Activated CD4-positive, alpha-beta T cell treated with anti-CD3 and anti-CD28 coated beads for 24 hours (primary cell): ENCODE measurements at regions not wholly inside any gene's neighbourhood (a gene's known extent, or its start where the extent isn't known, plus 50 kb on each side); places are given as distances from the start of the nearest gene placed in this dataset.

Source experiments
- DNase-seq, 2 donors: peaks; one replicate each; pipeline ENCODE4 v3.0.0-alpha.2; 2020; ENCODE audit warnings: low read depth in 2 of 2

DNA sequence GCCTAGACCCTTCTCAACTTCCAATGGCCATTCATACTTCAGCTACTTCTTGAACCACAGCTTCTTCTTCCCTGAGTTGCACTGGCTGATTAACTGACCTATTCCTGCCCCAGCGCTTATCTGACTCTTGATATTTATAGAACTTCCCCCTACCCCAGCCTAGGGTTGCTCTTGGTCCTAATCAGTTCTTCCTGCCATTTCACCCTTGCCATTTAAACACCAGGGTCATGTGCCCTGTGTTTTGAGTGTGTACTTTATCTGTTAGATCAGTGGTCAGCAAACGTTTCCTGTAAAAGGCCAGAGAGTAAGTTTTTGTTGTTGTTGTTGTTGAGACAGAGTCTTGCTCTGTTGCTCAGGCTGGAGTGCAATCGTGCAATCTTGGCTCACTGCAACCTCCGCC, 82.4 kb upstream of the COX10 start:
- DNase-seq: no peak

DNA sequence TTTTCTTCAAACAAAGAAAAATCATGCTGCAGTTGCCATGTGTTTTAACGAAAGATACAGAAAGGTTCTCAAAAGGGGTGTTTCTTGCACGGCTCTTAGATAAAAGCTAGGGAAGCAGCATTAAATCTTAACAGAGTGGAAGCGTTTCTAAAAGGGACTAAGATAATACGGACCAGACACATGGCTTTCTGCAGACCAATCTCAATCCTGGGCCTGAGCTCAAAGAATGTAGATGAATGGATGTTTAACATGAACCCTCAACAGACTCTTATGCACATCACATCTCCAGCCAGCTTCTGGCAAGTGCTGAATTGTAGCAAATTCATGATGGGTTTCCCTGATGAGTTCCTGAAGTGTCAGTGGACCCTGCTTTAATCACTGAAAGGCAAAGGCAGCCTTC, 80.2 kb upstream of the COX10 start:
- DNase-seq: no peak

DNA sequence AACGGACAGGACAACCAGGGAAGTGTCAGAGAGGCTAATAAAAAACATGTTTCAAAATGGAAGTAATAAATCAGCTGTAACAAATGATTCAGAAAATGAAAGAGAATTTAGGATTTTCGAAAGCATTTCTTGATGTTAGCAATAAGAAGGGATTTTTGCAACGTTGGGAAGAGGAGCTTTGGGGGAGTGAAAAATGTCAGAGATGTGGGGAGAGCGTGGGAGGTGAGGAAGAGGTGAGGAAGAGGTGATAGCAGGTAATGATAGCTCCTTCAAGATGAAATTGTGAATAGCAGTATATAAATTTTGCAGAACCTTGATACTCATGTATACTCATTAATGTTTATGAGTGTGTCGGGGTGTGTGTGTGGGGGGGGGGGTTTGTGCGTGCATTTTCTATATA, 76.2 kb upstream of the COX10 start:
- DNase-seq: no peak

DNA sequence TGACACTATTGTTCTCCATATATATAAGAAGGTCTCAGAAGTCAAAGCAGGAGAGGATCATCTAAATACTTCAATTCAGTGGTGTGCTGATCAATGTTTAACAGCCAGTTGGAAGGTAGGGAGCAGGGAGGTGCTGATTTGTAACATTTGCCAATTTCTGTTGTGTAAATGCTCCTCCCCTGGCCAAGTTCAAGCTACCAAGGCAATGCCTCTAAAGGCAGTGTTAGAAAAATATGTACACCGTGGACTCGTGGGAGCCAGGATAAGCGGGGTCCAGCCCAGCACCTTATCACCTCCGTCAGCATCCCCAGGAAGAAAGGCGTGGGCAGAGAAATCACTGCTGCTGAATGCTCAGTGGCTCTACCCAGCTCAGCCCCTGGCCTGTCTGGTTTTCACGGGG, 75.3 kb upstream of the COX10 start:
- no peak for DNase-seq

DNA sequence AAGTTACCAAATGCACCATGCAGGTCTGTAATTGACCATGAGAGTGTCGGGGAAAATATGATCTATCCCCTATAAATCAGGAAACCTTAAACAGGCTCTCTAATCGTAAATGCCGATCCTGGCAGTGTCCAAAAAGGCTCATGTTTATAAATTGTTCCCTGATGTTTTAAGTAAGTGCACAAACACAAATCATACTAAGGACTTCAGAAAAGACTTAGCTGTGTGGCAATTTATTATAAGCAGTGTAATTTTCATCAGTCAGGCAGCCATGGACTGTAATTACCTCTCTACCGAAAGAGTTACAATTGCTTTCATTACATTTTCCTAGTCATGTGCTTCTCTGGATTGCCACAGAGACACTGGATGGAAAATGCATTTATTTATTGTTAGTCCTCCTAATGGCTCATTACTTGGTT, 73.4 kb upstream of the COX10 start:
- no peak for DNase-seq

DNA sequence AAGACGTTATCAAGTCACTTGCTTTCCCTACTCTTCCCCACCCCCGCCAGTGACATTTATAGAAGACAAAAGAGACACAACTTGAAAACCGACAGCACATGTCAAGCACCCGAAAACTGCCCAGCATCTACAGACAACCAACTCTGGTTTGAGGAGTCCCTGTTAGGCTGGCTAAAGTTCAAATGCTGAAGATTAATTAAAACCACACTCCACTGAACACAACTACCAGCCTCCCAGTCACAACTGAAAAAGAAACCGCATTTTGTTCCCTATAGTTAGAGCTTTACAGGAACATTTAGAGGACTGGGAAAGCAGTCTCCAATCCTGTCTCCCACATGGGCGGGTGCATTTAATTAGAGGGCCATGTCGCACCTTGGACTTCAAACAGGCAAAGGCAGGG, 73.0 kb upstream of the COX10 start:
- no peak for DNase-seq

DNA sequence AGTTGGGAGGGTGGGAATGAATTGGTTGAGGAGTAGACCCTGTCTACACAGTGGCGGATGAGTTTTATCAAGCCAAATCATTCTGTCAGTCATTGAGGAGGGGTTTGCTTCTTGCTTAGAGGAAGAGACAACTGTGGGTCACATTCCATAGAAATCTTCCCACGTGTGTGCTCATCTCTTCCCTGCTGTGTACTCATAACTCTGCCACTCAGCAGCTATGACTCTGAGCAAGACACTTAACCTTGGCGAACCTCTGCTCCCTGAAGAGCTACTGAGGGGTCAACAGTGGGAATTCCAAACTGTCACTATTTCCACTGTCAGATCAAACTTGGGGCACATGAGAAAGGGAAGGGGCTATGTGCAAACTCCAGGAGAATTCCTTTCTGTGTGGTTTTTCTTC, 72.6 kb upstream of the COX10 start:
- no peak for DNase-seq

DNA sequence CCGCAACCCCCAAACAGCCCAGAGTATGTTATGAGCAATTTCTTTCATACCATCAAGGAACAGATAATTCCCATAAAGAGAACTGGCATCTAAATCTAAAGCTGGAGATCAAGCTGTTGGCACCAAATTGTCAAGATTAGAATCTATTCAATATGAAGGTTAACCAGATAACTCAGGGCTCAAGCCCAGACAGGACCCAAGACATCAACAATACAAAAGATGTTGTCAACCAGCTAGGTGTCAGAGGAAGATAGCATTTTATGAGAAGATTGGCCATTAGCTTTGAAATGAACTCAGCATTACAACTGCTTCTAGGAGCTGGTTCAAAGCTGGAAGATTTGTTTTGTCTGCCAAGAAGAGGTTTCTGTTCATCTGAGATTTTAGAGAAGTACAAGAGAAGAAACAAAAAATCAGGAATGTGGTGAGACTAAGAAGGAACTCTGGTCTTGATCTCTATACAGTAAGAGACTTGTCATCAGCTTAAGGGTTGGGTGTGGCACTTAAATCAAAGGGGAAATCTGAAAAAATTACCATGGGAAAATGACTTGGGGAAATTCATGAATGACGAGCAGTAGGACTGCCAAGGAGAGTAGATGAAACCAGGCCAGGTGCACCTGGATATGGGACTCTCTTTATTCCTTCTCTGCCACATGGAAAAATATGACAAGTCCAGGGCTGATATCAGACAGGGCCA, 64.2 kb upstream of the COX10 start:
- DNase-seq: no peak

DNA sequence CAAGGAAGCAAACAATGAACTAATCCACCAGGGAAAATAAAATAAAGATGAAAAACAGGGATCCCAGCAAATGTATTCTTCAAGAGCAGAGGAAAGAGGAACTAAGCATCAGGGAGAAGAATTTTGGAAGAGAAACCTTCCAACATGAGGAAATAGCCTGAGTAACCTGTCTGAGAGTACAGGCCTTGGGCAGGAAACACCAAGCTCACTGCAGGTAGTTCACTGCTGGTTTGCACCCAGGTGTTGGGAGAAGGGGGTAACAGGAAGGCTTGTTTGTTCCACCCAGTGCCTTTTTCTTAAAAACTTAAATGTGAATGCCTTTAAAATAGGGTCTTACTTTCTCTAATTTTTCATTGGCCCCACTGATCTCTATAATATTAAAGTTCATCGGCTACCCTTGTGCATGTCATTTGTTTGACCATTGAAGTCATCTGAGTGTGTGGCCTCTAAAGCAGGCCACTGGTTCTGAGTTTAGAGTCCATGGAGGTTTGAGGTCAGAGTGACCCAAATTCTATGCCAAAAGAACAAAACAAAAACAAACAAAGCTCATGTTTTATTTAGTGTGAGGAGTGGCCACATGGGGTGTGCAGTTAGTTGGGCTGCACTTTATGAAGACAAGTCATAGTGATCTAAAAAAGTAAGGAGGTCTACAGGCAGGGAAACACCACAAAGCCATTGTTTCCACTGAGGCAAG, 62.9 kb upstream of the COX10 start:
- DNase-seq: no peak

DNA sequence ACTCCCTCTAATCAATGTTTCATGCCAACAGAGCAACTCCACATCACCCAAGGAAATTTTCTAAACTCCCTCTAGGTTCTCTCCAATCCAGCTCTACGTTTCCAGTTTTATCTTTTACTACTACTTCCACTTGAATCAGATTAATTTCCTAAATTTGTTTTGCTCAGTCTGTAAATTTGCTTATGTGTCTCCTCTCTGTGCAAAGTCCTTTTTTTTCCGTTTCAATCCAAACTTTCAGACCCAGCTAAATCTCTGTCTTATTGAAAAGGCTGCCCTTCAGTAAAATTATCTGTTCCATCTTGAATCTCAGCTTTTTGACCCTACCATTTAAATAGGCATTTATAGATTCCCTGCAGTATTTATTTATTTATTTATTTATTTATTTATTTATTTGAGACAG, 61.4 kb upstream of the COX10 start:
- no peak for DNase-seq

DNA sequence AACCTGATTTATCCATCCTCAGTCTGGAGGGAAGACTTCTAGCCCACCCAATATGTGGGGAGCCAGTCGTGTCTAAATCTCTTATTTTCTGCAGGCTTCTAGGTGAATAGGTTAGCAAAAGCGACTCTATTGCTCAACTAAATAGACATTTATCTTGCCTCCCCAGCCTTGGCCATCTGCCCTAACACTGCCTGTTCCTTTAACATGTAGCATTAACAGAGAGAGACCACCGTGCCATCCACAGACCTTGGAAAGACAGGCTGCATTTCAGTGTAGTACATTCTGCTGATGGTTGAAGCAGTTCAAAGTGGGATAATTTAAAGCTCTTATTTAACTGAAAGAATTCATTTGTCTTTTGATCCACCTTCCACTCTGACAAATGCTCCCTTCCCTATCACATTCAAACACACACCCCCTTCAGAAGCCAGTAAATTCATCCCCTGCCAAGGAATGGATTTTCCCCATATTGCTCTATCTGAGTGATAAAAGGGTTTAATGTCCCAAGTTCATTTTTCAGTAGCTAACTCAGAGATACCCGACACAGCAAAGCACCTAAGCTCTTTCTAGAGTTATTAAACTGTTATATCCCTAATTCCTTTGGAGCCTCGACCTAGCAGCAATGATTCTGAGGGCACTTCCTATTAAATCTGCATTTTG, 58.1 kb upstream of the COX10 start:
- no peak for DNase-seq

DNA sequence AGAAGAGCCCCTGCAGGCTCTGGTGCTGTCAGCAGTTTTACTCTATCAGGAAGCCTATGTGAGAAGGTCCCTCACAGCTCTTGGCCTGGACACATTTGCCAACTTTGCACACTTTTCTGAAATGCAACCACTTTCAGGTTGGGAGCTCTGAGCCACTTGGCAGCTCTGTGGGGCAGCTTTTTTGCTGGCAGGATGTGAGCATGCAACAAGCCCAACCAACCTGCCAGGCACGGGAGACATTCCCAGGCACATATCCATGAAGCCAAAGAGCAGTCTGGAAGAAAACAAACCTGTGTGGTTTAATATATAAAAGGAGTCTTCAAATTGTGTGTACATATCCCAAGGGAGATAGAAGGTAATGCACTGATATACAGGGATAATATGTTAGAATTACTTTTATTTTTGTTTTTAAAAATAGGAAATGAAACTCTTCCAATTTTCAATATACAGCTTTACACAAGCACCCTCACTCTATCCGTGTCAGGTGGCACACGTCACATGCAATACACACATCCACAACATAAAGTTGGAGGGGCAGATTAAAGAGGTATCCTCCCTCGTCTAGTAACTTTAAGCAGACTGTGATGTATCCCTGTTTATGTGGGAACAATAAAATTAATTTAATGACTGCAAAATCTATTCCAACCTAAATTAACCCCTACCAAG, 57.4 kb upstream of the COX10 start:
- no peak for DNase-seq

DNA sequence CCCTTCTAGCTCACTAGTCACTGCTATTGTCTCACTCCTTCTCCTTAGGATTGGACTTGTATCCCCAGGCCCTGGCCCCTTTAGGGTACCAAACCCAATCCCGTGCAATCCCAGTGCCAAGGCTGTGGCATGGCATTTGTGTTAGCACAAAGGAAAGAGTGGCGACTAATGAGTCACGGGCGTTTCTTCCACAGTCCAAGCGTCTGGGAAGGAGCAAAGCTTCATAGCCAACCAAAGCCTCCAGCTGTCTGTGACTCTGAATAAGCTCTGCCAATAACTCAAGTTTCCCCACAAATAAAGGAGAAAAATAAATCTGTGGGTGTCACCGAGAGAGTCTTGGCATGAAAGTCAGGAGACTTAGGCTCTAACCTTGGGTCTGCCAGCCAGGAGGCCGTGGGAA, 54.6 kb upstream of the COX10 start:
- DNase-seq: no peak

DNA sequence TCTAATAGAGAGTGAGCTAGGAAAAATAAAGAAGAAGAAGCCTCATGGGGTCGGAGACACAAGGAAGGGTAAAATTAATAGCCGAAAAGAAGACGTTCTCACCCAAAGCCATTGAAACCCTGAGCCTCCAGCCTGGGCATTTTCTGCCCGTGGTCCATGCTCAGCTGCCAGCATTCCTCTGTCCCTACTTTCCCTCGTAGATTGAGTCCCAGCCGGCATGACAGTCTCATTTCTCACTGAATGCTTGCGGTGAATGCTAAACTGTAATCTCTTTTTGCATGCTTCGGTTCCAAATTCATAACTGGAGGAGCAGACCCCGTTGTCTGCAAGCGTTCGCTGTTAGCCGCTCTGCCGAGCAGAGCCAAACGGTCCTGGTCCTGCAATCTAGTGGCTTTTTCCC, 54.0 kb upstream of the COX10 start:
- DNase-seq: no peak

DNA sequence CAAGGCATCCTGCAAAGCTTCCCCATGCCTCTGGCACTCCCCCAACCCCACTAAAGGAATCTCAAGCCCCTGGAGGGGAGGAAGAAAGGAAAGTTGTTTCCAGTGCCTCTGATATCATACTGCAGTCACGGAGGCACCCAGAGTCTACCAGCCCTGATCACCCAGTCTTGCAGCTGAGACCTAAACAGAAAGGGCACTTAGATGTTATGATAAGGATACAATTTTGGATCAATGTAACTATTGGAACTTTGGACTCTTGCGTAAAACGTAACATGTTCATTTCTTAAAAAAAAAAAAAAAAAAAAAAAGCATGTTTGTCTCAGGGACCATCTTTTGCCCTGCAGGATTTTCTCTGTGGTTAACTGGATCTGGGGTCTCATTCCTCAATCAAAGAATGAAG, 52.4 kb upstream of the COX10 start:
- no peak for DNase-seq

DNA sequence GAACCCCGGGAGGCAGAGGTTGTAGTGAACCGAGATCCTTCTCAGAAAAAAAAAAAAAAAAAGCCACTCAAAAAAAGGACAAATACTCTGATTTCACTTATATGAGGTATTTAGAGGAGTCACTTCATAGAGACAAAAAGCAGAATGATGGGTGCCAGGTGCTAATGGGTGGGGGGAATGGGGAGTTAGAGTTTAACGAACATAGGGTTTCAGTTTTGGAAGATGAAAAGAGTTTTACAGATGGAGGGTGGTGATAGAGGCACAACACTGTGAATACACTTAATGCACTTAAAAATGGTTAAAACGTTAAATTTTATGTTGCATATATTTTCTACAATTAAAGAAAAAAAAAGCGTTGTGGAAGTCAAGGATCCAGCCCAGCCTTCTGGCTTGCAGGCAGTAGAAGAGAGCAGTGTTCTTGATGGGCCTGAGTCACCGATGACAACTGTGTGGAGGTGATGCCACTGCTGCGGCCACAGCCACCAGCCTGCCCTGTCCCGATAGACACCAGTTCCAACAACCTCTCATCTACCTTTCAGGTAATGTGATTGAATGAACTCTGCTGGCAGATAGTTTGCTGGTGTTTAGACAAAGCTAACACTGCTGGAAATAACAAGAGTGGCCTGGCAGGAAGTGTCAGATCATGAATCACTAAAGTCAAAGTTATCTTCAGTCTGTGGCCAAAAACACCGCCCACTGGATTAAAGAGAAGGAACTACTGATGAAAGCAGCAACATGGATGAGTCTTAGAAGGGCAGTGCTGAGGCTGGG, 49.9 kb upstream of the COX10 start:
- no peak for DNase-seq
